Right lobe of liver (tissue), 4 donors: ENCODE measurements at regions not wholly inside any gene's neighbourhood (a gene's known extent, or its start where the extent isn't known, plus 50 kb on each side); places are given as distances from the start of the nearest gene placed in this dataset.

ENCODE experiments used
- POLR2A ChIP-seq: fragments of 450-650 bp; IDR thresholded peaks from one replicate; pipeline ENCODE4 v1.6.1; 2017; ENCODE audit warnings: antibody characterized with exemption, mild to moderate bottlenecking
- TF ChIP-seq, protein P1 (sequence below), 4 donors: fragments of 200-600 bp in 3 of 4; fragments of 450-650 bp in 1 of 4; IDR thresholded peaks; one replicate each; pipeline versions ENCODE4 v1.5.1 to v1.8.0; 2016 to 2022; ENCODE audit warnings: antibody characterized with exemption in 4 of 4, mild to moderate bottlenecking in 2 of 4
- donor health status: DM: no; HTN: no; CAD: no.
- donor health status: DM: no; HTN: no; CAD: no.
- donor health status: DM: no; HTN: yes; CAD: no.

- TF ChIP-seq, protein P1, sequence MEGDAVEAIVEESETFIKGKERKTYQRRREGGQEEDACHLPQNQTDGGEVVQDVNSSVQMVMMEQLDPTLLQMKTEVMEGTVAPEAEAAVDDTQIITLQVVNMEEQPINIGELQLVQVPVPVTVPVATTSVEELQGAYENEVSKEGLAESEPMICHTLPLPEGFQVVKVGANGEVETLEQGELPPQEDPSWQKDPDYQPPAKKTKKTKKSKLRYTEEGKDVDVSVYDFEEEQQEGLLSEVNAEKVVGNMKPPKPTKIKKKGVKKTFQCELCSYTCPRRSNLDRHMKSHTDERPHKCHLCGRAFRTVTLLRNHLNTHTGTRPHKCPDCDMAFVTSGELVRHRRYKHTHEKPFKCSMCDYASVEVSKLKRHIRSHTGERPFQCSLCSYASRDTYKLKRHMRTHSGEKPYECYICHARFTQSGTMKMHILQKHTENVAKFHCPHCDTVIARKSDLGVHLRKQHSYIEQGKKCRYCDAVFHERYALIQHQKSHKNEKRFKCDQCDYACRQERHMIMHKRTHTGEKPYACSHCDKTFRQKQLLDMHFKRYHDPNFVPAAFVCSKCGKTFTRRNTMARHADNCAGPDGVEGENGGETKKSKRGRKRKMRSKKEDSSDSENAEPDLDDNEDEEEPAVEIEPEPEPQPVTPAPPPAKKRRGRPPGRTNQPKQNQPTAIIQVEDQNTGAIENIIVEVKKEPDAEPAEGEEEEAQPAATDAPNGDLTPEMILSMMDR (IDR thresholded peaks at IDR 0.05), result no peak
- TF ChIP-seq POLR2A, result no peak
These were observed 147.4 kb upstream of the NUDT4 start for GRCh38 chr12:93230326-93230720.
